MM.1S (cell line): ENCODE measurements at regions not wholly inside any gene's neighbourhood (a gene's known extent, or its start where the extent isn't known, plus 50 kb on each side); places are given as distances from the start of the nearest gene placed in this dataset.
A peak's percentile ranks its signal among the peaks of the same experiment; 100 is the strongest.

ENCODE experiments used
- DNase-seq: peaks from one replicate; pipeline ENCODE4 v3.0.0-alpha.2; 2015
- H2AFZ ChIP-seq: fragments of 300-600 bp; sonication (generic); 2 replicates; pipeline ENCODE4 v1.6.0; 2016; ENCODE audit warnings: antibody characterized with exemption, low read length
- H3F3A ChIP-seq: fragments of 300-600 bp; sonication (generic); 2 replicates; pipeline ENCODE4 v1.6.1; 2016; ENCODE audit warnings: mild to moderate bottlenecking, antibody characterized with exemption, low read length, moderate library complexity, mixed read lengths; ENCODE audit not compliant: insufficient read depth
- H3K27ac ChIP-seq: fragments of 300-600 bp; sonication (generic); 2 replicates; pipeline ENCODE4 v1.5.1; 2016; ENCODE audit warnings: mild to moderate bottlenecking, low read length
- H3K27me3 ChIP-seq: fragments of 300-600 bp; sonication (generic); replicated peaks from 2 replicates; pipeline ENCODE4 v1.6.0; 2016; ENCODE audit warnings: low read length; ENCODE audit not compliant: insufficient read depth
- H3K36me3 ChIP-seq: fragments of 300-600 bp; sonication (generic); replicated peaks from 2 replicates; pipeline ENCODE4 v1.6.1; 2016; ENCODE audit warnings: mild to moderate bottlenecking, low read length, mixed read lengths; ENCODE audit not compliant: insufficient read depth
- H3K4me1 ChIP-seq: fragments of 300-600 bp; sonication (generic); 2 replicates; pipeline ENCODE4 v1.6.1; 2016; ENCODE audit warnings: low read length, mixed read lengths
- H3K4me2 ChIP-seq: fragments of 300-600 bp; sonication (generic); 2 replicates; pipeline ENCODE4 v1.6.0; 2016; ENCODE audit warnings: low read depth, low read length
- H3K4me3 ChIP-seq: fragments of 300-600 bp; sonication (generic); 2 replicates; pipeline ENCODE4 v1.5.1; 2016; ENCODE audit warnings: low read length, mixed read lengths
- H3K79me2 ChIP-seq: fragments of 300-600 bp; sonication (generic); 2 replicates; pipeline ENCODE4 v1.6.1; 2016; ENCODE audit warnings: mixed run types, low read length, mixed read lengths
- H3K9ac ChIP-seq: fragments of 300-600 bp; sonication (generic); 2 replicates; pipeline ENCODE4 v1.6.1; 2016; ENCODE audit warnings: low read length, mixed read lengths
- H3K9me2 ChIP-seq: fragments of 300-600 bp; sonication (generic); replicated peaks from 2 replicates; pipeline ENCODE4 v1.6.1; 2016; ENCODE audit warnings: mild to moderate bottlenecking, low read length, mixed read lengths; ENCODE audit not compliant: insufficient read depth
- H3K9me3 ChIP-seq: fragments of 300-600 bp; sonication (generic); replicated peaks from 2 replicates; pipeline ENCODE4 v1.6.1; 2016; ENCODE audit warnings: mild to moderate bottlenecking, low read length, mixed read lengths; ENCODE audit not compliant: insufficient read depth
- H4K20me1 ChIP-seq: fragments of 300-600 bp; sonication (generic); 2 replicates; pipeline ENCODE4 v1.6.1; 2016; ENCODE audit warnings: mild to moderate bottlenecking, low read length, moderate library complexity, mixed read lengths; ENCODE audit not compliant: insufficient read depth
- CTCF ChIP-seq: fragments of 300-600 bp; sonication (generic); IDR thresholded peaks from 2 replicates; pipeline ENCODE4 v1.5.1; 2016; ENCODE audit warnings: antibody characterized with exemption, low read length, mixed read lengths
- EZH2 ChIP-seq: fragments of 300-600 bp; sonication (generic); optimal IDR thresholded peaks from 2 replicates; pipeline ENCODE3; 2017; ENCODE audit warnings: low read depth, mild to moderate bottlenecking, antibody characterized with exemption, low read length, mixed read lengths
- EZH2phosphoT487 ChIP-seq: fragments of 300-600 bp; sonication (generic); IDR thresholded peaks from 2 replicates; pipeline ENCODE4 v1.6.1; 2018; ENCODE audit warnings: antibody characterized with exemption, low read length

GRCh38 chr15:61527836-61528580, 298.9 kb upstream of the RORA start:
- Histone ChIP-seq H3K4me2 (peak overlapping the region; percentile 79), H4K20me1 (no peaks in the 10 kb centered on the region)
- TF ChIP-seq CTCF (peak; percentile 22; the same call in 1 of the 2 replicates), EZH2phosphoT487 (no peak), EZH2 (no peak)

GRCh38 chr15:61524545-61524944, 295.4 kb upstream of the RORA start:
- H3K4me2 ChIP-seq, result peak overlapping the region; percentile 15
- DNase-seq, result no peak
- no peak overlapping the region for H3K27ac ChIP-seq
- no peaks in the 10 kb centered on the region for H3K79me2 ChIP-seq
- peaks cover 8% of the 10 kb centered on the region; the same call in 1 of the 2 replicates for H3F3A ChIP-seq
- H3K27me3 ChIP-seq, result no peaks in the 10 kb centered on the region
- H3K36me3 ChIP-seq, result no peaks in the 10 kb centered on the region
- no peak overlapping the region for H2AFZ ChIP-seq
- no peak overlapping the region for H3K9ac ChIP-seq
- H3K4me1 ChIP-seq, result peaks cover 39% of the 10 kb centered on the region
- H3K9me3 ChIP-seq, result no peaks in the 10 kb centered on the region
- no peak overlapping the region for H3K4me3 ChIP-seq
- TF ChIP-seq EZH2 (no peak), CTCF (no peak), EZH2phosphoT487 (no peak)
- H3K9me2 ChIP-seq, result no peaks in the 10 kb centered on the region
- H4K20me1 ChIP-seq, result no peaks in the 10 kb centered on the region

More at GRCh38 chr15:61527836-61528580, 298.9 kb upstream of the RORA start:
- Histone ChIP-seq H2AFZ (peak overlapping the region; percentile 56), H3K4me3 (peak overlapping the region; percentile 35), H3F3A (peaks cover 8% of the 10 kb centered on the region; the same call in 1 of the 2 replicates), H3K4me1 (peaks cover 26% of the 10 kb centered on the region), H3K27me3 (no peaks in the 10 kb centered on the region), H3K79me2 (no peaks in the 10 kb centered on the region), H3K9me2 (no peaks in the 10 kb centered on the region), H3K9ac (no peak overlapping the region), H3K36me3 (no peaks in the 10 kb centered on the region), H3K9me3 (no peaks in the 10 kb centered on the region), H3K27ac (peak overlapping the region; percentile 26; the same call in 1 of the 2 replicates)
- DNase-seq, result peak; percentile 38

- Histone ChIP-seq H3K9ac (no peak overlapping the region), H3K4me3 (no peak overlapping the region), H2AFZ (no peak overlapping the region), H3K27ac (no peak overlapping the region), H3K79me2 (no peaks in the 10 kb centered on the region), H3F3A (peaks cover 8% of the 10 kb centered on the region; the same call in 1 of the 2 replicates), H3K36me3 (no peaks in the 10 kb centered on the region), H3K4me1 (peaks cover 39% of the 10 kb centered on the region), H3K27me3 (no peaks in the 10 kb centered on the region), H3K9me2 (no peaks in the 10 kb centered on the region), H4K20me1 (no peaks in the 10 kb centered on the region), H3K9me3 (no peaks in the 10 kb centered on the region), H3K4me2 (peak overlapping the region; percentile 15)
- TF ChIP-seq CTCF (no peak), EZH2phosphoT487 (no peak), EZH2 (no peak)
- DNase-seq, result peak; percentile 25
Measured at GRCh38 chr15:61524086-61524485, 295.0 kb upstream of the RORA start.
